GM12878 (cell line): ENCODE measurements at regions not wholly inside any gene's neighbourhood (a gene's known extent, or its start where the extent isn't known, plus 50 kb on each side); places are given as distances from the start of the nearest gene placed in this dataset.

Experiments used
- ATAC-seq: fragments of 200-7000 bp; cut with Tn5 transposase; 3 replicates; pipeline ENCODE4 v1.9.1; 2020; ENCODE audit warnings: mild to moderate bottlenecking, moderate library complexity
- BruUV-seq: library from RNA; stranded (reverse); fragments of 400-500 nt; replicated peaks from 2 replicates; lab custom pipeline; 2021; lab: Mats Ljungman, UMichigan
- CTCF ChIA-PET: fragments of 300-600 bp; sonication (Branson Sonifier 250); formaldehyde crosslinking; extraction: SDS; loops from one replicate; lab custom pipeline; 2021; ENCODE audit warnings: inconsistent platforms; lab: Yijun Ruan, JAX
- POLR2A ChIA-PET: fragments of 350-600 bp; formaldehyde crosslinking; extraction: SDS; loops from one replicate; lab custom pipeline; 2021; ENCODE audit warnings: inconsistent platforms; lab: Charles Lee
- RAD21 ChIA-PET: fragments of 300-600 bp; sonication (Branson Sonifier 250); formaldehyde crosslinking; loops from one replicate; lab custom pipeline; 2023; ENCODE audit warnings: antibody characterized with exemption; ENCODE audit not compliant: unreplicated experiment; lab: Charles Lee
- SMC1A ChIA-PET: fragments of 300-600 bp; sonication (Branson Sonifier 250); formaldehyde crosslinking; loops from one replicate; lab custom pipeline; 2023; ENCODE audit not compliant: unreplicated experiment, uncharacterized antibody; lab: Charles Lee
- DNase-seq: peaks from one replicate; pipeline ENCODE4 v3.0.0-alpha.2; 2011; ENCODE audit warnings: low read depth, low spot score
- FAIRE-seq: peaks from 3 replicates; lab custom pipeline; 2011; peaks lifted over from hg19 to GRCh38; lab: Jason Lieb, UNC
- H2AFZ ChIP-seq: 2 replicates; pipeline ENCODE4 v1.6.0; 2011; ENCODE audit warnings: low read depth, low read length, control low read depth; ENCODE audit not compliant: control insufficient read depth
- H3K27ac ChIP-seq: 2 replicates; pipeline ENCODE4 v1.5.1; 2011; ENCODE audit warnings: control low read depth; ENCODE audit not compliant: control insufficient read depth, insufficient read depth
- H3K27me3 ChIP-seq, 2 experiments: replicated peaks in 1 of 2; 2 replicates each; pipeline versions ENCODE4 v1.6.0 to v1.6.1; 2011; ENCODE audit warnings: low read length in 1 of 2; ENCODE audit not compliant: control insufficient read depth in 2 of 2, insufficient read depth in 2 of 2
- H3K36me3 ChIP-seq, 2 experiments: 2 replicates each; pipeline ENCODE4 v1.5.1; 2011; ENCODE audit warnings: low read length in 1 of 2; ENCODE audit not compliant: control insufficient read depth in 2 of 2, insufficient read depth in 2 of 2
- H3K4me1 ChIP-seq: 2 replicates; pipeline ENCODE4 v1.6.1; 2011; ENCODE audit warnings: mild to moderate bottlenecking, low read length, moderate library complexity, mixed read lengths; ENCODE audit not compliant: control insufficient read depth, insufficient read depth
- H3K4me2 ChIP-seq: 2 replicates; pipeline ENCODE4 v1.6.0; 2011; ENCODE audit warnings: control low read depth; ENCODE audit not compliant: control insufficient read depth, insufficient read depth
- H3K4me3 ChIP-seq: fragments of 200-600 bp; sonication (generic); 2 replicates; pipeline ENCODE4 v1.5.1; 2016
- H3K79me2 ChIP-seq: 2 replicates; pipeline ENCODE4 v1.6.0; 2011; ENCODE audit warnings: low read length; ENCODE audit not compliant: control insufficient read depth, insufficient read depth
- H3K9ac ChIP-seq: 2 replicates; pipeline ENCODE4 v1.8.0; 2011; ENCODE audit warnings: low read length, control low read depth, mixed read lengths; ENCODE audit not compliant: control insufficient read depth, insufficient read depth
- H3K9me3 ChIP-seq: replicated peaks from 3 replicates; pipeline ENCODE4 v1.5.1; 2011; ENCODE audit warnings: mild to moderate bottlenecking, low read length; ENCODE audit not compliant: control insufficient read depth, insufficient read depth
- H4K20me1 ChIP-seq: 2 replicates; pipeline ENCODE4 v1.6.0; 2011; ENCODE audit not compliant: control insufficient read depth, insufficient read depth
- ELK1 ChIP-seq: IDR thresholded peaks from 2 replicates; pipeline ENCODE4 v1.6.1; 2012; ENCODE audit warnings: low read depth, low read length, improper control_type of control experiment
- IRF5 ChIP-seq: fragments of 450-650 bp; IDR thresholded peaks from 2 replicates; pipeline ENCODE4 v1.6.1; 2017; ENCODE audit warnings: borderline replicate concordance
- MXI1 ChIP-seq: fragments of 150-350 bp; IDR thresholded peaks from 2 replicates; pipeline ENCODE4 v1.6.1; 2011; ENCODE audit warnings: low read depth, mild to moderate bottlenecking, inconsistent platforms, low read length, improper control_type of control experiment
- NBN ChIP-seq: fragments of 450-650 bp; IDR thresholded peaks from 2 replicates; pipeline ENCODE4 v1.6.1; 2016
- PBX3 ChIP-seq: IDR thresholded peaks from 2 replicates; pipeline ENCODE4 v1.6.1; 2011; ENCODE audit warnings: mild to moderate bottlenecking, low read depth, low read length, moderate library complexity; ENCODE audit not compliant: insufficient replicate concordance
- RAD21 ChIP-seq: IDR thresholded peaks from 2 replicates; pipeline ENCODE4 v1.6.1; 2011; ENCODE audit warnings: mild to moderate bottlenecking, low read depth, low read length, moderate library complexity; ENCODE audit not compliant: insufficient read depth
- RAD51 ChIP-seq: fragments of 450-650 bp; IDR thresholded peaks from 2 replicates; pipeline ENCODE4 v1.6.1; 2016; ENCODE audit warnings: moderate library complexity, mild to moderate bottlenecking, inconsistent platforms
- SMC3 ChIP-seq: IDR thresholded peaks from 2 replicates; pipeline ENCODE4 v1.6.1; 2011; ENCODE audit warnings: low read length, improper control_type of control experiment, borderline replicate concordance
- TBL1XR1 ChIP-seq: IDR thresholded peaks from 2 replicates; pipeline ENCODE4 v1.6.1; 2012; ENCODE audit warnings: low read depth, low read length, improper control_type of control experiment
- ZBTB11 ChIP-seq: fragments of 450-650 bp; formaldehyde crosslinking; IDR thresholded peaks from 2 replicates; pipeline ENCODE4 v1.5.0; 2022; ENCODE audit warnings: mild to moderate bottlenecking, missing genetic modification characterization
- ZNF217 ChIP-seq: fragments of 450-650 bp; IDR thresholded peaks from 2 replicates; pipeline ENCODE4 v1.6.1; 2017; ENCODE audit warnings: antibody characterized with exemption, mild to moderate bottlenecking
- WGBS: methylation state at CpG from one replicate; pipeline ENCODE4 v1.1.6; 2016; ENCODE audit warnings: low lambda C conversion rate; ENCODE audit not compliant: insufficient replicate concordance, insufficient coverage; ENCODE audit errors: missing lambda C conversion rate; 5-methylcytosine and 5-hydroxymethylcytosine counted together
- in situ Hi-C: fragments of 300-500 bp; cut with MboI; formaldehyde crosslinking; loops from 9 replicates; pipeline ENCODE4 v1.14.3; 2018; ENCODE audit warnings: mixed read lengths
- intact Hi-C: fragments of 100-400 bp; cut with micrococcal nuclease; formaldehyde crosslinking; loops from one replicate; pipeline ENCODE4 v1.14.2; 2022; ENCODE audit not compliant: unreplicated experiment

- SMC1A ChIA-PET: no interaction called here
- Histone ChIP-seq H3K79me2 (no peaks in the 10 kb centered on the region), H3K4me3 (no peak overlapping the region), H3K4me1 (no peaks in the 10 kb centered on the region), H3K27me3 (no peaks in the 10 kb centered on the region; a peak in 1 of 4 replicates), H4K20me1 (no peaks in the 10 kb centered on the region; the same call in 1 of the 2 replicates), H3K27ac (no peak overlapping the region), H3K9me3 (no peaks in the 10 kb centered on the region; the same call in 2 of the 3 replicates), H3K4me2 (no peak overlapping the region), H3K36me3 (no peaks in the 10 kb centered on the region), H3K9ac (no peak overlapping the region), H2AFZ (no peak overlapping the region)
- CTCF ChIA-PET: no interaction called here
- POLR2A ChIA-PET: no interaction called here
- WGBS: 18% methylated on average over 2 of the region's 2 CpGs
- DNase-seq (no peak), FAIRE-seq (no peak), ATAC-seq (no peak)
- intact Hi-C loops: no loop called here
- RAD21 ChIA-PET: no interaction called here
- TF ChIP-seq TBL1XR1: no peak
- TF ChIP-seq ZNF217: no peak
- TF ChIP-seq PBX3: no peak
- TF ChIP-seq RAD51: no peak
- no peak for TF ChIP-seq MXI1
- TF ChIP-seq NBN: no peak
- no peak for TF ChIP-seq RAD21
- no TSS peak for BruUV-seq
- in situ Hi-C loops: no loop called here
These were observed 108.6 kb upstream of the CDYL start for GRCh38 chr6:4667591-4667990.

GRCh38 chr6:4666886-4667513, 109.2 kb upstream of the CDYL start:
- H3K27ac ChIP-seq: no peak overlapping the region
- H3K4me1 ChIP-seq: no peaks in the 10 kb centered on the region
- no TSS peak for BruUV-seq
- H3K4me2 ChIP-seq: no peak overlapping the region
- ATAC-seq (no peak), FAIRE-seq (no peak), DNase-seq (no peak)
- ChIA-PET SMC1A (no interaction called here), RAD21 (no interaction called here), POLR2A (no interaction called here), CTCF (no interaction called here)
- H3K36me3 ChIP-seq: no peaks in the 10 kb centered on the region
- no peaks in the 10 kb centered on the region; the same call in 2 of the 3 replicates for H3K9me3 ChIP-seq
- H3K9ac ChIP-seq: no peak overlapping the region
- no peak overlapping the region for H2AFZ ChIP-seq
- H3K79me2 ChIP-seq: no peaks in the 10 kb centered on the region
- 0% methylated on average over 3 of the region's 3 CpGs for WGBS
- no peaks in the 10 kb centered on the region; the same call in 1 of the 2 replicates for H4K20me1 ChIP-seq
- intact Hi-C loops: no loop called here
- H3K4me3 ChIP-seq: no peak overlapping the region
- in situ Hi-C loops: no loop called here
- no peaks in the 10 kb centered on the region; a peak in 1 of 4 replicates for H3K27me3 ChIP-seq
- TF ChIP-seq IRF5 (no peak), ELK1 (no peak), SMC3 (no peak), ZBTB11 (CRISPR knock-in tag) (no peak)
